Trophoblast cell (in vitro differentiated cells and primary cell): ENCODE measurements at regions not wholly inside any gene's neighbourhood (a gene's known extent, or its start where the extent isn't known, plus 50 kb on each side); places are given as distances from the start of the nearest gene placed in this dataset.

Source experiments
- DNase-seq, 2 donors: peaks; one replicate each; pipeline ENCODE4 v3.0.0-alpha.2; 2016
- H2AFZ ChIP-seq: 2 replicates; pipeline ENCODE4 v1.6.1; 2013; ENCODE audit warnings: low read length, moderate library complexity, mild to moderate bottlenecking; ENCODE audit not compliant: insufficient read depth, poor library complexity
- H2AK5ac ChIP-seq: 2 replicates; pipeline ENCODE4 v1.6.1; 2013; ENCODE audit warnings: mild to moderate bottlenecking, low read length
- H2BK120ac ChIP-seq: 2 replicates; pipeline ENCODE4 v1.6.1; 2013; ENCODE audit warnings: low read length, mild to moderate bottlenecking, moderate library complexity; ENCODE audit not compliant: insufficient read depth, poor library complexity
- H2BK12ac ChIP-seq: 2 replicates; pipeline ENCODE4 v1.6.1; 2013; ENCODE audit warnings: mild to moderate bottlenecking, low read length, moderate library complexity
- H2BK5ac ChIP-seq: 2 replicates; pipeline ENCODE4 v1.6.1; 2013; ENCODE audit warnings: low read length, low read depth, moderate library complexity, mild to moderate bottlenecking; ENCODE audit not compliant: poor library complexity
- H3K14ac ChIP-seq: 2 replicates; pipeline ENCODE4 v1.6.1; 2013; ENCODE audit warnings: mild to moderate bottlenecking, low read length
- H3K18ac ChIP-seq: 2 replicates; pipeline ENCODE4 v1.6.1; 2013; ENCODE audit warnings: mild to moderate bottlenecking, low read length
- H3K23ac ChIP-seq: 2 replicates; pipeline ENCODE4 v1.6.1; 2013; ENCODE audit warnings: low read length
- H3K27ac ChIP-seq: 2 replicates; pipeline ENCODE4 v1.5.1; 2013; ENCODE audit warnings: low read depth, mild to moderate bottlenecking, inconsistent platforms, low read length, moderate library complexity
- H3K27me3 ChIP-seq: 2 replicates; pipeline ENCODE4 v1.6.1; 2013; ENCODE audit warnings: inconsistent platforms, mild to moderate bottlenecking, low read length, moderate library complexity; ENCODE audit not compliant: insufficient read depth
- H3K36me3 ChIP-seq, 2 experiments: 1 replicate in 1 of 2; 2 replicates in 1 of 2; pipeline ENCODE4 v1.6.1; 2013; ENCODE audit warnings: low read length in 2 of 2, mild to moderate bottlenecking in 2 of 2, moderate library complexity in 1 of 2; ENCODE audit not compliant: insufficient read depth in 2 of 2, control insufficient read depth in 1 of 2
- H3K4ac ChIP-seq: 2 replicates; pipeline ENCODE4 v1.6.1; 2013; ENCODE audit warnings: low read depth, mild to moderate bottlenecking, low read length, moderate library complexity
- H3K4me1 ChIP-seq, 2 experiments: 1 replicate in 1 of 2; 2 replicates in 1 of 2; pipeline ENCODE4 v1.6.1; 2013; ENCODE audit warnings: low read length in 2 of 2, mild to moderate bottlenecking in 2 of 2, moderate library complexity in 1 of 2; ENCODE audit not compliant: insufficient read depth in 2 of 2, control insufficient read depth in 1 of 2
- H3K4me2 ChIP-seq: 2 replicates; pipeline ENCODE4 v1.6.1; 2013; ENCODE audit warnings: inconsistent platforms, mild to moderate bottlenecking, low read length, moderate library complexity
- H3K4me3 ChIP-seq: 2 replicates; pipeline ENCODE4 v1.5.1; 2013; ENCODE audit warnings: mild to moderate bottlenecking, low read depth, low read length, inconsistent platforms
- H3K79me1 ChIP-seq: one replicate; pipeline ENCODE4 v1.6.1; 2013; ENCODE audit warnings: low read length
- H3K79me2 ChIP-seq: 2 replicates; pipeline ENCODE4 v1.6.1; 2013; ENCODE audit warnings: low read length, mild to moderate bottlenecking; ENCODE audit not compliant: control insufficient read depth, insufficient read depth, poor library complexity
- H3K9ac ChIP-seq: 2 replicates; pipeline ENCODE4 v1.6.1; 2013; ENCODE audit warnings: mild to moderate bottlenecking, low read length
- H3K9me3 ChIP-seq: 2 replicates; pipeline ENCODE4 v1.6.1; 2013; ENCODE audit warnings: low read depth, mild to moderate bottlenecking, control low read depth, inconsistent platforms, low read length; ENCODE audit not compliant: insufficient read depth
- H4K12ac ChIP-seq: 2 replicates; pipeline ENCODE4 v1.6.1; 2013; ENCODE audit warnings: low read depth, mild to moderate bottlenecking, low read length, moderate library complexity
- H4K8ac ChIP-seq: 2 replicates; pipeline ENCODE4 v1.6.1; 2013; ENCODE audit warnings: low read depth, mild to moderate bottlenecking, low read length, moderate library complexity
- H4K91ac ChIP-seq: one replicate; pipeline ENCODE4 v1.6.1; 2013; ENCODE audit warnings: low read depth, mild to moderate bottlenecking, low read length, moderate library complexity
- WGBS: extraction: QIAGEN DNeasy Blood & Tissue Kit; methylation state at CpG from one replicate; pipeline ENCODE4 v1.1.7; 2013; ENCODE audit warnings: missing lambda C conversion rate; ENCODE audit not compliant: insufficient read length, insufficient coverage; ENCODE audit errors: extremely low coverage; 5-methylcytosine and 5-hydroxymethylcytosine counted together

GRCh38 chr7:68279827-68280400, 1283.3 kb downstream of the TYW1 start:
- Histone ChIP-seq H3K4me1 (no peaks in the 10 kb centered on the region), H2AFZ (no peak overlapping the region), H2BK5ac (no peak overlapping the region), H4K91ac (no peak overlapping the region), H3K27me3 (no peaks in the 10 kb centered on the region), H3K9ac (no peak overlapping the region), H4K8ac (no peak overlapping the region), H3K36me3 (no peaks in the 10 kb centered on the region), H3K27ac (no peak overlapping the region), H4K12ac (no peak overlapping the region), H3K4me3 (no peak overlapping the region), H3K4me2 (no peak overlapping the region), H3K14ac (no peak overlapping the region), H3K23ac (no peak overlapping the region), H2BK120ac (no peak overlapping the region), H3K9me3 (peaks cover 1% of the 10 kb centered on the region), H3K79me2 (no peaks in the 10 kb centered on the region), H3K79me1 (no peaks in the 10 kb centered on the region), H2AK5ac (no peak overlapping the region), H3K4ac (no peak overlapping the region), H2BK12ac (no peak overlapping the region), H3K18ac (no peak overlapping the region)
- no peak for DNase-seq
- no CpG with 5 or more reads among the region's 10 CpGs for WGBS

- WGBS = no CpG with 5 or more reads among the region's 3 CpGs
- no peak overlapping the region for H2BK5ac ChIP-seq
- H3K14ac ChIP-seq = no peak overlapping the region
- no peak overlapping the region for H3K4ac ChIP-seq
- no peak overlapping the region for H3K27ac ChIP-seq
- no peaks in the 10 kb centered on the region for H3K4me1 ChIP-seq
- no peaks in the 10 kb centered on the region for H3K27me3 ChIP-seq
- no peaks in the 10 kb centered on the region for H3K79me1 ChIP-seq
- H3K4me2 ChIP-seq = no peak overlapping the region
- H3K18ac ChIP-seq = no peak overlapping the region
- peaks cover 1% of the 10 kb centered on the region for H3K9me3 ChIP-seq
- DNase-seq = no peak
- H4K12ac ChIP-seq = no peak overlapping the region
- H2BK12ac ChIP-seq = no peak overlapping the region
- H3K4me3 ChIP-seq = no peak overlapping the region
- H3K79me2 ChIP-seq = no peaks in the 10 kb centered on the region
- H2BK120ac ChIP-seq = no peak overlapping the region
- H3K36me3 ChIP-seq = no peaks in the 10 kb centered on the region
- no peak overlapping the region for H2AK5ac ChIP-seq
- H4K91ac ChIP-seq = no peak overlapping the region
- no peak overlapping the region for H4K8ac ChIP-seq
- H2AFZ ChIP-seq = no peak overlapping the region
- no peak overlapping the region for H3K23ac ChIP-seq
- H3K9ac ChIP-seq = no peak overlapping the region
Observed at GRCh38 chr7:68280931-68281330, 1284.3 kb downstream of the TYW1 start.

GRCh38 chr7:68288144-68288593, 1291.5 kb downstream of the TYW1 start:
- H4K91ac ChIP-seq = no peak overlapping the region
- no peak overlapping the region for H3K4me3 ChIP-seq
- H4K12ac ChIP-seq = no peak overlapping the region
- H2BK120ac ChIP-seq = no peak overlapping the region
- H3K9me3 ChIP-seq = no peaks in the 10 kb centered on the region
- H3K14ac ChIP-seq = no peak overlapping the region
- H2AK5ac ChIP-seq = no peak overlapping the region
- no peak overlapping the region for H3K9ac ChIP-seq
- H2BK5ac ChIP-seq = no peak overlapping the region
- H3K27me3 ChIP-seq = no peaks in the 10 kb centered on the region
- H3K79me1 ChIP-seq = no peaks in the 10 kb centered on the region
- no peaks in the 10 kb centered on the region for H3K36me3 ChIP-seq
- no peak overlapping the region for H3K18ac ChIP-seq
- no peaks in the 10 kb centered on the region for H3K79me2 ChIP-seq
- no peak overlapping the region for H3K27ac ChIP-seq
- H2BK12ac ChIP-seq = no peak overlapping the region
- DNase-seq = no peak
- no peaks in the 10 kb centered on the region for H3K4me1 ChIP-seq
- H3K23ac ChIP-seq = no peak overlapping the region
- no peak overlapping the region for H3K4ac ChIP-seq
- no peak overlapping the region for H3K4me2 ChIP-seq
- H4K8ac ChIP-seq = no peak overlapping the region
- WGBS = no CpG with 5 or more reads among the region's 4 CpGs
- H2AFZ ChIP-seq = no peak overlapping the region

GRCh38 chr7:68291710-68292109, 1295.1 kb downstream of the TYW1 start:
- Histone ChIP-seq H2BK5ac (no peak overlapping the region), H3K4me3 (no peak overlapping the region), H3K4ac (no peak overlapping the region), H3K27ac (no peak overlapping the region), H3K14ac (no peak overlapping the region), H3K27me3 (no peaks in the 10 kb centered on the region), H3K9ac (no peak overlapping the region), H3K23ac (no peak overlapping the region), H3K4me1 (no peaks in the 10 kb centered on the region), H4K91ac (no peak overlapping the region), H3K79me1 (no peaks in the 10 kb centered on the region), H4K12ac (no peak overlapping the region), H4K8ac (no peak overlapping the region), H2AFZ (no peak overlapping the region), H2BK12ac (no peak overlapping the region), H3K18ac (no peak overlapping the region), H2AK5ac (no peak overlapping the region), H3K79me2 (no peaks in the 10 kb centered on the region), H3K9me3 (peaks cover 3% of the 10 kb centered on the region), H2BK120ac (no peak overlapping the region), H3K4me2 (no peak overlapping the region), H3K36me3 (no peaks in the 10 kb centered on the region)
- no peak for DNase-seq
